ENCODE measurements at regions not wholly inside any gene's neighbourhood (a gene's known extent, or its start where the extent isn't known, plus 50 kb on each side); places are given as distances from the start of the nearest gene placed in this dataset.

GRCh38 chrX:43514820-43515219 is 141.3 kb upstream of the MAOA start:
- DNase-seq, result no peak

GRCh38 chrX:43522582-43522981 is 133.5 kb upstream of the MAOA start:
- DNase-seq, result no peak

- DNase-seq, result no peak
Observed at GRCh38 chrX:43525901-43526610, 130.0 kb upstream of the MAOA start.

DNA sequence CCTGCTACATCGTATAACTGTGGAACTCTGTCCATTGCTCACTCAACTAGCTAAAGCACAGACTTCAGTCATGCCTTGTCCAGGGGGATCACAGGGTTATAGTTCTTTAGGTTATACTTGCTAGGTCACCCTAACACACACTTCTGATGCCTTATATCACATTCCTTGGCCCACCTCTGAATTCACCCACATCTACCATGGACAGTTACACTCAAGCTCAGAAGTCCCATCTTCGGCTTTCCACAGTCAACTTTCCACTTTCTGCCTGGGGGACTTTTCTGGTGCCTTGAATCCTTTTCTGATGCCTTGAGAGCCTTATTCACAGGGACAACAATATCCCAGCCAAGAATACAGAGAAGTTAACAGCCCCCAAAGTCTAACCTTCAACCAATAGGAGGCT is 129.2 kb upstream of the MAOA start:
- DNase-seq, result no peak

- DNase-seq, result no peak
Observed at GRCh38 chrX:43527801-43528200, 128.3 kb upstream of the MAOA start.

GRCh38 chrX:43530837-43531236 is 125.3 kb upstream of the MAOA start:
- DNase-seq, result no peak

DNA sequence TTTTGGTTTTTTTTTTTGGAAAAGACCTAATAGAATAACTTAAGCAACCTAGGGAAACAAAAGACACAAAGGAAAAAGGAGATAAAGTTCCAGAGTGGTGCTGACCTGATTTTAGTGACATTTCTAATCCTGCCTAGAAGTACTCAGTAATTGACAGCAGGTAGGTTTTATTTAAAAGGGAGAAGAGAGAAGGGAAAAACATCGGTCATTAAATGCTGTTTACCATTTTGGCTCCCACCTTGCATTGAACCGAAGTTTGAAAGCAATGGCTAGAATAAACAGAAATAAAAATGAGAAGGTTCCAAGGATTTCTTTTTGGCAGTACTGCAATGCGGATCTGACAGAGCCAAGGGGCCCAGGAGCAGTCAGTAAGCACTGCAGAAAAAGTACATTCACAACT is 115.8 kb upstream of the MAOA start:
- no peak for DNase-seq

DNA sequence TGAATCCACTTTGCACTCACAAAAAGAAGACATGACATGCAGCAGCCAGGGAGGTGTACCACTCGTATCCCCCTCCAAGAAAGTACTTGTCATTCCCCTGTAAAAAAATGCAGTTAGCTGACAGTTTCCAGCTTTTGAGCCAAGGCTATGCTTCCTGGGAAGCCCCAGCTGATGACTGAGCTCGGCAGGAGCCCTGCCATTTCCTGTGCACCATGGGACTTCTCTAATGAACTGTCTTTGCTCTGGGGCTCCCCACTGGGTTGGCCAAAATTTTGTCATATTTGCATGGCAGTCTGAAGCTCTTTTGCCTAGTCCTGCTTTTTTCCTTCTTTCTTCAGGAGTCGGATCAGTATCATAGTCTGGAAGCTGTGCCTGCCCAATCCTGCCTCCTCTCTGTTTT is 104.5 kb upstream of the MAOA start:
- no peak for DNase-seq

GRCh38 chrX:43552156-43552555 is 103.9 kb upstream of the MAOA start:
- no peak for DNase-seq

GRCh38 chrX:43552703-43553102 is 103.4 kb upstream of the MAOA start:
- no peak for DNase-seq

DNA sequence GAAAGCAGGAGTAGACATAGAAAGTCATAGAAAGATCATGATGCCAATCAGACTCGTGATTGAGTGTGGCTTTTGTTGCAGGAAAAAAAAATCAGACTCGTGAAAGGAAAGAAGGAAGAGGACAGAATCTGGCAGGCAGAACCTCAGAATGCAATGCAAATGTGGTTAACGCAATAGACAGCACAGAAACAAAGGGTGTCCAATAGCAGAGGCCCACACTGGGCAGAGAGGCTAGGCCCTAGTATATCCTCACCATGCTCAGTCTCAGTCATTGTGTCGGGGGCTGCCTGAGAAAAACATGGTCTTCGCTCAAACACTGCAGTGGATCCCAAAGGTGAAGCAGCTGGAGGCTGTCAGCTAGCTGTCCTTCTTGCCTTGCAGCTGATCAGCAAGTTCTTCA is 102.8 kb upstream of the MAOA start:
- no peak for DNase-seq

- DNase-seq, result no peak
Observed at GRCh38 chrX:43556207-43556606, 99.9 kb upstream of the MAOA start.

DNA sequence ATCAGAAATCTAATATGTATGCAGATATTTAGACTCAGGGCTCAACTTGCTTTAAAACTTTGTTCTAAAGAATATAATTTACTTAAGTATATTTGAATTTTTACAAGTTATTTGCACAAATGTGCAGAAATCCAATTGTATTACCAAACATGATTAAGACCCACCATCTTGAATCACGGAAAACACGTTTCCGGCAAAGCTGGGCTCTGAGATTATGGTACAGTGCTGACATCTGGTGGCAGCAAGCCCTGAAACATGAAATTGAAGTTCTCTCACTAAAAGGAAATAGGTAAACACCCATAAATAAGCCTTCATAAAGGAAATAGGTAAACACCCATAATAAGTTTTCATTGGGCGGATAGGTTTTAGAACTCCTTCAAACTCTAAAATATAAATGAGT is 98.3 kb upstream of the MAOA start:
- DNase-seq, result peak; percentile 44

GRCh38 chrX:43559644-43560043 is 96.5 kb upstream of the MAOA start:
- peak; percentile 1 for DNase-seq

DNA sequence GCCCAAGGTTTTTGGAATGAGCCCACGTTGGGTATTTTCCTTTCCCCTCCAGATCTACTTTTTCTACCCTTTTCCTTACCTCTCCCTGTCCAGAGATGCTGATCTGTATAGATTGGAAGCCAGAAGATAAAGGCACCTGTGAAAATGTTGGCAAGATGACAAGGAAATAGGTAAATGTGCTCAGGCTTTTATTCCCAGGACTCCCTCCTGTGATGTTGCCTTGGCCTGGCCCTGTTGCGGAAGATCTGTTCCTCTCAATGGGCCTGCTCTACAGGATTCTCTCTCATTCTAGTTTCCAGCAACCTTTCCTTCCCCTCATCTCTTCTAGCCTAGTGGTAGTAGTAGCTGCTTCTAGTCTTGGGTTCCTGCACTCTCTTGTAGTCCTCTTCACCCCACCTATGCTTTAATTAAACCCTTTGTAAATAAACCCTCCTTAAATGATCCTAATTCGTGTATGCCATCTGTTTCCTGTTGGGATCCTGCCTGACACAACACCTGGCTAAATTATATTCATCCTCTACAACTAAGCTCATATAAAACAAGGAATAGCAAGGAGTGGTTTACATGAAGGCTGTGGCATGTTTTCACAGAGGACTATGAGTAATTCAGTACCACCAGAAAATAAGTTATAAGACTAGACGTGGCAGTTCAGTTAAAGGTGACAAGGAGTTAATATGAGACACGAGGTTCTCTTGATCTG is 95.7 kb upstream of the MAOA start:
- DNase-seq, result no peak

DNA sequence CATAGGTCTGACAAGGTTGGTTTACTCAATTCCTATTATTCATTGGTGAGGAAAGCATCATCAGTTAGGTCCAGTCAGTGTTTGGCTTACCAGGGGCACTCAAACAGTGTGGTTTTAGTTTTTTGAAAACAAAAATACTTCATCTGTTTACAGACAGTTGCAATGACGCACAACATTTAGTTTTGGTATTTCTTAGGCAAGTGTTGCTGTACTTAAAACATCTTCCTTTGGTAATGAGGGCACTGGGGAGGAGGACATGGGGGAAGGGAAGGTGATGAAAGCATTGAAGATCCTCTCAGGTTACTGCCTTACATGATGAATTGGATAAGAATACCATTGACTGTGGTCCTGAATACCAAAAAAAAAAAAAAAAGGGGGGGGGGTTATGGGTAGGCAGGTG is 93.7 kb upstream of the MAOA start:
- DNase-seq, result no peak

DNA sequence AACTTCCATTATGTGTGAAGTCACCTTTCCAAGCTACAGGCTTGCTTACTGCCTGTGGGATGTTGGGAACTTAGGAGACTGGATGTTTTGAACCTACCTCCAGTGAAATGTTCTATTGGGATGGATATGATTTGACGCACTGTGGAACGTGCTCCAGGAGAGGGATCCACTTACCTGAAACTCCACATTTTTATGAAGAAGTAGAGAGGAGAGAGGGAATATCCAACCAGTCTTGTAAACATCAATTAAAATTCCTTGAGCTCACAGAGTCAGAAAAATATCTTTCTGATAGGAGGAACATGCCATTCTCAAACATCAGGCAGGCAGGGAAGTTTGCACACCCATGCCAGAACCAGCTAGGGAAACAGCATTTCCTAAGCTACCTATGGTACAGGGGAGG is 91.1 kb upstream of the MAOA start:
- DNase-seq, result no peak

DNA sequence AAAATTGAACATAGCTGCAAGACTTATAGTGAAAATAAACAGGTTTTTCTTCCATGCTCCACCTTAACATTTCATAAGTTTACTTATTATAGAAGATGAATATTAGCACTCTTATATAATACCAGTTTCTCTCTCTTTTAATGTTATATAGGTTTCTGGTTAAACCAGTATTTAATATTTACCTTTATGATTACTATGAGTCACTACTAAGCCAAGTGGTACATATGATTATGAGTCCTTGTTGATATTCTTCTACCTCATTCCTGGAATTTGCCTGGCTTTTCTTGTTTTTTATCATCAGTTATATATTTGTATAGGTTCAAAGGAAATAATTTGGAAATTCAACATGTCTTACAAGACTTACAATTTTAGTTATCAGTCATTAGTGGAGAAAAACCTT is 89.9 kb upstream of the MAOA start:
- no peak for DNase-seq

- DNase-seq, result no peak
Observed at GRCh38 chrX:43573441-43574015, 82.6 kb upstream of the MAOA start.

DNA sequence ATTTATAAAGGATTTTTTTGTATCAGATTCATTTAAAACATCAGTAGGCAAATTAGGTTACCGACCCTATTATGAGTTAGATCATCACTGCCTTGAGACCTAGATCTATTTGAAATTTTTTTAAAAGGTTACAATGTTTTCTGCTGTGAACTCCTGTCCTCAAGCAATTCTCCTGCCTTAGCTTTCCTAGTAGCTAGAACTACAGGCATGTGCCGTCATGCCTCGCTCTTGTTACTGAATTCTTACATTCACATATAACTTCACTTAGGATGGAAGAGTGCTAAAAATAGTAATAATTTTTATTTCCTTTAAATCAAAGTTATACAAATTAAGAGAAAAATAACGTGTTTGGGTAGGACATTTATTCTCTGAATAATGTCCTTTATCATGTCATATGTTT is 75.5 kb upstream of the MAOA start:
- DNase-seq, result no peak

DNA sequence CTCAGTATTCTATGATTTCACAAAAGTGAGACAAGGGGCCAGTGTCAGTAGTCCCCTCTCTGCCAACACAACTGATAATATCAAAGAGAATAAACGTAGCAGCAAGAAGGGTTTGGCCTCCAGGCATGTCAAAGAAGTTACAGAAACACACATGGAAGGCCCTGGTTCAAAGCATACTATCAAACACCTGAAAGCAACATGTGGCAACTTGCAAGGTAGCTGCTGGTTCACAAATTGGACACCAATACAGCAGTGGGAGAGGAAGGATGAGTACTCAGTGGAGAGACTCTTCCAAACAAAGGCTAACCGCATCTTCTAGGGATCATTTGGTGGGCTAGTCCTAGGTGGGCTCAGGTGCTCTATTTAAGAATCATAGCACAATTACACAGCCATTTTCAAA is 74.9 kb upstream of the MAOA start:
- no peak for DNase-seq

GRCh38 chrX:43581888-43582539 is 74.1 kb upstream of the MAOA start:
- DNase-seq, result no peak

GRCh38 chrX:43582540-43582913 is 73.6 kb upstream of the MAOA start:
- no peak for DNase-seq

GRCh38 chrX:43585922-43586321 is 70.2 kb upstream of the MAOA start:
- DNase-seq, result no peak

All from fibroblast of upper back skin (primary cell).